Right cardiac atrium (tissue), 5 donors: ENCODE measurements at regions not wholly inside any gene's neighbourhood (a gene's known extent, or its start where the extent isn't known, plus 50 kb on each side); places are given as distances from the start of the nearest gene placed in this dataset.
A peak's percentile ranks its signal among the peaks of the same experiment; 100 is the strongest.

Experiments used
- ATAC-seq, 2 donors: fragments of 200-7000 bp; cut with Tn5 transposase; one replicate each; pipeline versions ENCODE4 v1.8.0 to v1.9.1; 2020; ENCODE audit warnings: moderate library complexity in 2 of 2, mild to moderate bottlenecking in 1 of 2
- DNase-seq, 3 donors: peaks; one replicate each; pipeline ENCODE4 v3.0.0-alpha.2; 2020
- H3K27ac ChIP-seq: one replicate; pipeline ENCODE4 v1.5.1; 2013; ENCODE audit warnings: mild to moderate bottlenecking, low read length, control low read depth, moderate library complexity
- H3K27me3 ChIP-seq: one replicate; pipeline ENCODE4 v1.6.1; 2013; ENCODE audit not compliant: control insufficient read depth, insufficient read depth
- H3K4me1 ChIP-seq: one replicate; pipeline ENCODE4 v1.6.1; 2013; ENCODE audit warnings: low read length; ENCODE audit not compliant: control insufficient read depth, insufficient read depth
- H3K4me3 ChIP-seq: one replicate; pipeline ENCODE4 v1.5.1; 2013; ENCODE audit warnings: low read length, control low read depth
- H3K9me3 ChIP-seq: one replicate; pipeline ENCODE4 v1.6.1; 2013; ENCODE audit warnings: low read length; ENCODE audit not compliant: control insufficient read depth
- WGBS: extraction: QIAGEN DNeasy Blood & Tissue Kit; methylation state at CpG from one replicate; pipeline ENCODE4 v1.1.7; 2013; 5-methylcytosine and 5-hydroxymethylcytosine counted together
- intact Hi-C, 4 donors: fragments of 100-400 bp; cut with DNase I; formaldehyde crosslinking; loops; one replicate each; pipeline versions ENCODE4 v1.11.0 to v1.14.0; 2022 to 2023
- donor health status: healthy with polysubstance abuse.
- donor health status: DM: no; HTN: yes; CAD: no.
- donor health status: DM: no; HTN: no; CAD: no.
- donor health status: DM: no; HTN: yes; CAD: no; lungs with severe emphysema.
- donor health status: DM: yes; HTN: yes; CAD: no.

DNA sequence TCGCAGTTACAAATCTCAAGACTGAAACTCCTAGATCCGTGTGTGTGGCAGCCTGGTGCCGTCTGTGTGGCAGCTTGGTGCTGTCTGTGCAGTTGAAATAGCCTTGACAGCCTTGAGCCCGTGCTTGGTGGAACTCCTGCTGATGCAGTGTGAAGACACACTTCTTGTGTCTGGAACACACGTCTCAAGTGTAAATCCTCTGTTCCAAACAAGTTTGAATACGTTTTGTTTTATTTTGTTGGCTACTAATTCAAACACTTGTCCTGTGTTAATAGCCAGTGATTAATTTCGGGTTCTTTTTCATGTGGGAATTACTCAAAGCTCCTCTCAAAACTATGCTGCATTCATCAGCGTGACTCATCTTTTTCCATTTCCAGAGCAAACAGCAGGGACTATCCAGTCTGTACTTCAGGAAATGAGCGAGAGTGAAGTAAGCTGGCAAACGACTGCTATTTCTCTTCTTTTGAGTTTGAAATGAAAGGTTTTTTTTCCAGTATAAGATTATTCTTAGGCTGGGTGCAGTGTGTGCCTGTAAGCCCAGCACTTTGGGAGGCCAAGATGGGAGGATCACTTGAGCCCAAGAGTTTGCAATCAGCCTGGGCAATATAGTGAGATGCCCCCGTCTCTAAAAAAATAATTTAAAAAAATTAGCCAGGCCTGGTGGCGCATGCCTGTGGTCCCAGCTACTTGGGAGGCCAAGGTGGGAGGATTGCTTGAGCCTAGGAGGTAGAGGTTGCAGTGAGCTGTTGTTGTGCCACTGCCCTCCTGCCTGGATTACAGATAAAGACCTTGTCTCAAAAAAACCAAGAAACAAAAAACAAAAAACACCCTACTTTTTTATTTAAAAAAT is 152.9 kb downstream of the SPP2 start:
- Histone ChIP-seq H3K4me1 (no peaks in the 10 kb centered on the region), H3K9me3 (no peaks in the 10 kb centered on the region), H3K4me3 (no peak overlapping the region), H3K27me3 (no peaks in the 10 kb centered on the region), H3K27ac (no peak overlapping the region)
- intact Hi-C loops = no loop called here
- peak; percentile 61 to 95 for ATAC-seq
- 52% methylated on average over 12 of the region's 12 CpGs for WGBS
- no peak for DNase-seq

DNA sequence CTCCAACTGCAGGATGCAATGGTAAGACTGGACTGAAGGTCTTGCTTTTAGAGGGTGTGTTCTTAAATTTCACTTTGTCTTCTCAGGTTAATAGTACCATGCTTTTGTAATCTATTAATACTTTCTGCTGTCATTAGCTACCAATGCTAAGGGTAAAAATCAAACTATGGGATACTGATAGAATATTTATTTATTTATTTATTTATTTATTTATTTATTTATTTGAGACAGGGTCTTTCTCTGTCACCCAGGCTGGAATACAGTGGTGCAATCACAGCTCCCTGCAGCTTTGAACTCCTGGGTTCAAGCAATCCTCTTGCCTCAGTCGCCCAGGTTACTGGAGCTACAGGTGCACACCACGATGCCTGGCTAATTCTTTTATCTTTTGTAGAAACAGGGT is 152.1 kb downstream of the SPP2 start:
- H3K4me3 ChIP-seq = no peak overlapping the region
- no peak overlapping the region for H3K27ac ChIP-seq
- no peak for DNase-seq
- H3K27me3 ChIP-seq = no peaks in the 10 kb centered on the region
- H3K4me1 ChIP-seq = no peaks in the 10 kb centered on the region
- no peaks in the 10 kb centered on the region for H3K9me3 ChIP-seq
- ATAC-seq = no peak
- intact Hi-C loops = no loop called here
- 95% methylated on average over 2 of the region's 2 CpGs for WGBS

DNA sequence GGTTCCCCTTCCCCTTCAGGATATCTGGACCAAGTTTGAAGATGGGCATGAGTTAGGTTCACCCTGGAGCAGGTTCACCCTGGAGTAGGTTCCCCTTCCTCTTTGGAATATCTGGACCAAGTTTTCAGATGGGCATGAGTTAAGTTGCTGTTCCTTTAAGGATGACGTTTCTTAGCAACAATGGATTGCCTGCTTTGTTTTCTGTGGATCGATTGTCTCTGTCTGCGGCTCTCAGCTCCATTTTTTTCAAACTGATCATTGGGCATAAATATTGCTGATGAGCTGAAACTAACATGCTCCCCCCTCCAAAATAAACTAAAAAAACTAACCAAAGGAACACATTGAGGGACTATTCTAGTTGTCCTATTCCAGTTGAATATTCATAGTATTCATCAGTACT is 149.5 kb downstream of the SPP2 start:
- no peaks in the 10 kb centered on the region for H3K4me1 ChIP-seq
- H3K27me3 ChIP-seq = no peaks in the 10 kb centered on the region
- WGBS = 43% methylated on average over 3 of the region's 3 CpGs
- H3K27ac ChIP-seq = no peak overlapping the region
- DNase-seq (no peak), ATAC-seq (no peak)
- no peak overlapping the region for H3K4me3 ChIP-seq
- intact Hi-C loops = no loop called here
- no peaks in the 10 kb centered on the region for H3K9me3 ChIP-seq

DNA sequence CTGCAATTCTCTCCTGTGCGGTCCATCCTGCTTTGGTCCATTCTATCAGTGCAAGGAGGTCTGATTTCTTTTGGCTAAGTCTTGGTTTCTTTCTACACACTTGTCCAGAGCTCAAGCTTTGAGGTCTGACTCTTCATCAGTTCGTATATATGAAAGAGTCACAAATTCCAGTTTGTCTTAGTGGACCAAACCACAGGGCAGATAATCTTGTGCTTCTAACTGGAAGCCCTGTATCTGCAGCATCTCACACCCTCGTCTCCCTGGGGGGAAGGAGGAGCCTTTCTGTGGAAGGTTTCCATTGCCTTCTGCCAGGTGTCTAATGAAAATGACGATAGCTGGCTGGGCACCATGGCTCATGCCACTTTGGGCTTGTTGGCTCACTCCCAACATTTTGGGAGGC is 148.5 kb downstream of the SPP2 start:
- intact Hi-C loops = no loop called here
- no peak for DNase-seq
- Histone ChIP-seq H3K4me3 (no peak overlapping the region), H3K27ac (no peak overlapping the region), H3K27me3 (no peaks in the 10 kb centered on the region), H3K4me1 (no peaks in the 10 kb centered on the region), H3K9me3 (no peaks in the 10 kb centered on the region)
- no peak for ATAC-seq
- WGBS = 70% methylated on average over 4 of the region's 4 CpGs

DNA sequence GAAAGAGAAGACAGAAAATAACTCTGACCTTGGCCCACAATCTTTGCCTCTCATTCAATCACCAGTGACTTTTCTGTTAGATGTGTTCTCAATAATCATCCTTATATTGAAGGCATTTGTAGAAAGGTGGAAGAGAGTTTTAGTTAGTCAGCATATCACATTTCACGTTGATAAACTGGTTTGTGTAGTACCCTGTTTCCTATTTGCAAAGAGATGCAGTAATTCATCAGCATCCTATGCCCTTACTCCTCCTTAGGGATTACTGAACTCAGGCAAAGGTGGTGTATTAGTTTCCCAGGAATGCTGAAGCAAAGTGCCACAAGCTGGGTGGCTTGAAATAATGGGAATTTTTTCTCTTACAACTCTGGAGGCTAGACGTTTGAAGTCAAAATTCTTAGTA is 145.0 kb downstream of the SPP2 start:
- no peaks in the 10 kb centered on the region for H3K4me1 ChIP-seq
- no peaks in the 10 kb centered on the region for H3K9me3 ChIP-seq
- H3K4me3 ChIP-seq = no peak overlapping the region
- ATAC-seq = no peak
- DNase-seq = no peak
- 74% methylated on average over 2 of the region's 2 CpGs for WGBS
- no peak overlapping the region for H3K27ac ChIP-seq
- H3K27me3 ChIP-seq = no peaks in the 10 kb centered on the region
- intact Hi-C loops = no loop called here

DNA sequence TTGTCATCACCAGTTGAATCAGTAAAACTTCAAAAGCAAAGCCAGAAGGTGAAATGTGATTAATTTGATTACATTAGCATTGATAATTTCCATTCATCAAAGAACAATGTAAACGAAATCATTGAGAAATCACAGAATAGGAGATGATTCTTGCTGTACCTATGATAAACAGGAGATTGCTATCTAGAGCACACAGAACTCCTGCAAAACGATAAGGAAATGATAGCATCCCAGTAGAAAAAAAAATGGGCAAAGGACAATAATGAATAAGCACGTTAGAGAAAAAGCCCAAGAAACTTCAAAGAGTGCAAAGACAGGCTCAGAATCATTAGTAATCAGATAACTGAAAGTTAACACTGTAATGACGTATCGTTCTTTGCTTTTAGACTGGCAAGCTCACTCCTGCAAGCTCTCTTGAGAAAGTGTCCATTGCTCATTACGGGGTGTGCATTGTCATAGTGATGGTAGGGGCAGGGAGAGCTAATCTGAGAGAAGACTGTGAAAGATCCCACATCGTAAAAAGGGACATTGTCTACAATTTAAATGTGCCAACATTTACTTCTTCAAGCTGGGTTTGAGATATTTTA is 143.6 kb downstream of the SPP2 start:
- H3K27me3 ChIP-seq = no peaks in the 10 kb centered on the region
- no peak overlapping the region for H3K27ac ChIP-seq
- H3K9me3 ChIP-seq = no peaks in the 10 kb centered on the region
- ATAC-seq = no peak
- no peak overlapping the region for H3K4me3 ChIP-seq
- no peaks in the 10 kb centered on the region for H3K4me1 ChIP-seq
- no peak for DNase-seq
- intact Hi-C loops = no loop called here
- WGBS = 63% methylated on average over 7 of the region's 7 CpGs

DNA sequence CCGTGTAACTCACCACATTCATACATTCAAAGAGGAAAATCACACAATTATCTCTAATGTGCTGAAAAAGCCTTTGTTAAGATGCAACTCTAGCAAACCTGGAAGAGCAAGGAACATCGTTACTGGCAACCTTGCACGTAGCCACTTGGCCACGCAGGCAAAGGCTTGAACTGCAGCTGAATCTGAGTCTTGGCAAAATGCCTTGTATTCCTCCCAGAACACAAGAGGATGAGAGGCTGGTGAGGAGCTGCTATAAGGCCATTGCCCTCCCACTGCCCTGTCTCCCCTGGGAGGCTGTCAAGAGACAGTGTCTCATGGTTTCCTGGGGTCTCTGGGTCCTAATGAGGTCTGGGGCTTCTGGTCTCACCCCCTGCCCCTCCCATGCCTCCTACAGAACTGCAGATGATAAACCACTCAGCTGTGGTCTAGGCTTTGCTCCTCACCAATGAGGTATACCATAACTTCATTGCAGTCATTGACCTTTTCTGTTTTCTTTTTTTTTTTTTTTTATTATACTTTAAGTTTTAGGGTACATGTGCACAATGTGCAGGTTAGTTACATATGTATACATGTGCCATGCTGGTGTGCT is 141.4 kb downstream of the SPP2 start:
- intact Hi-C loops = no loop called here
- 36% methylated on average over 4 of the region's 4 CpGs for WGBS
- Histone ChIP-seq H3K27me3 (no peaks in the 10 kb centered on the region), H3K4me3 (no peak overlapping the region), H3K27ac (no peak overlapping the region), H3K4me1 (no peaks in the 10 kb centered on the region), H3K9me3 (no peaks in the 10 kb centered on the region)
- ATAC-seq (no peak), DNase-seq (no peak)

DNA sequence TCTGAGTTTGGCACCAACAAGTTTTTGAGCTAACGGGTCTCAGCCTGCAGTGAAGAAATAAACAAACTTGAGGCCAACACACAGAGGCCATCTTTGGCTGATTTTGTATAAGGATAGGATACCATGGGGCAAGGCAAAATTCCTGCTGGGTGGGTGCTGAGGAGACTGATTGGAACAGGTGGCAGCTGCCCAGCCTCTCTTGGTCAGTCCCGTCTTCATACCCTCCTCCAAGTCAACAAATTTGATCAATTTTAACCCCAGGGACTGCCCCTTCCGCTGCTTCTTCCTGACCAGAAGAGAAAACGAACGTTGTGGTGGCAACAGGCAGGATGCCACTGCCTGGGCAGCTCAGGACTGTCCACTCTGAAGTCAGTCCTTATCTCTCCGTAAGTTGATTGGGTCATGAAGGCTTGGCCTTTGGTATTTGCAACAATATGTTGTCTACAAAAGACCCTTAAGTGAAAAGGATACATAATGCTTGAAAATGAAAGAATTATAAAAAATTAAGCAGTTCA is 139.3 kb downstream of the SPP2 start:
- intact Hi-C loops = no loop called here
- Histone ChIP-seq H3K9me3 (no peaks in the 10 kb centered on the region), H3K27me3 (no peaks in the 10 kb centered on the region), H3K4me3 (no peak overlapping the region), H3K4me1 (no peaks in the 10 kb centered on the region), H3K27ac (no peak overlapping the region)
- no peak for DNase-seq
- 56% methylated on average over 6 of the region's 6 CpGs for WGBS
- ATAC-seq = no peak

DNA sequence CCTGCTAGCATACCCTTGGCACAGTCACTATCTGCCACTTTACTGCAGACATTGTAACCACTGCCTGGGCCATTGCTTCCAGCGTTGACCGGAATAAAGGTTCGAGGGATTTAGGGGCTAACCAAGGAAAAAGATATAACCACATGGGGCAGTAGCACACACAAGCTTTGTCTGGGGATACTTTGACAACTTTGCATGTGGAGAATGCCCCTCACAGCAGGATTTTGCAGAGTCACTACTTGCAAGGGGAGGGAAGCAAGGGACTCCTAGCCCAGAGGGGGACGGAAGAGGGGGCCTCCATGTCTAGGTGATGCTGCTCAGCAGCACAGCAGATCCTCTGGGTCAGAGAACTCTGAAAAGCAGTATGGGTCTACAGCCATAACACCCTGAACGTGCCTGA is 138.7 kb downstream of the SPP2 start:
- Histone ChIP-seq H3K27ac (no peak overlapping the region), H3K27me3 (no peaks in the 10 kb centered on the region), H3K4me3 (no peak overlapping the region), H3K4me1 (no peaks in the 10 kb centered on the region), H3K9me3 (no peaks in the 10 kb centered on the region)
- ATAC-seq (no peak), DNase-seq (no peak)
- 77% methylated on average over 5 of the region's 5 CpGs for WGBS
- intact Hi-C loops = no loop called here

DNA sequence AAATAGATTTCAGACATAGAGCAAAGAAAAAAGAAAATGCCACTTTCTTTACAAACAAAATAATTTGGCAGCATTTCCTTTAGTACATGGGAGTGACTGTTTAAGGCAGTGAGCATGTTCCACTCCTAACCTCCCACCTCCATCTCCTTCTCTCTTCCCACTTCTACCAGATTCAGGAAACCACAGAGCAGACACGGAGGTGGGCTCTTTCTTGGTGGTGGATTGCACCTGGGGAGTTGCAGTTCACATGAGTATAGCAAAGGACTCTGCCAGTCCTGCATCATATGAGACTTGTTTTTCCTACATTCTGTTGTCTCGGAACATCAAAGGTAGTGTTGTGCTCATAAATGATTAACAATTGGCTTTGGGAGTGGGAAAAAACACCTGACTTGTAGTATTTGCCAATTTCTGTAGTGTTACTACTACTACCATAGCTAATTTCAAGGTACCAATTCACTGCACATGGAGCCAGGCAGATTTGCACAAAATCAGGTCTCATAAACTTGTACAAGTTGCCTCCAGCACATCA is 137.2 kb downstream of the SPP2 start:
- 75% methylated on average over 2 of the region's 2 CpGs for WGBS
- no peak for DNase-seq
- Histone ChIP-seq H3K27me3 (no peaks in the 10 kb centered on the region), H3K27ac (no peak overlapping the region), H3K9me3 (no peaks in the 10 kb centered on the region), H3K4me3 (no peak overlapping the region), H3K4me1 (no peaks in the 10 kb centered on the region)
- no peak for ATAC-seq
- intact Hi-C loops = no loop called here

DNA sequence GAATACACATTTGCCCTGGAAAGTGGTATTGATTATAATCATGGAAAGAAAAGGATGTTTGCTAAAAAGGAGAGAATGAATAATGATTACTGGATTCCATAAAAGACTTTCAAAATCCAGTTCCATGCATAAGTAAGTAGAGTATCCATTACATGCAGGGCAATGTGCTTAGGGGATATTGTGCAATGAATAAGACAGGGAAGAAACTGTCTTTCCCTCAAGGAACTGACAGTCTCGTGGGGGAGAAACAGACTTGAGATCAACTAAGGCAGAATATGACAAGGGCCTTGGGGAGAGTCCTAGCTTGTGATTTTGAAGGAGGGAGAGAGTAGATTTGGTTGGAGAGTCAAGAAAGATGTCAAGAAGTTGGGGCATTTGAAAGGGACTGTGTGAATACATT is 130.6 kb downstream of the SPP2 start:
- H3K4me3 ChIP-seq = no peak overlapping the region
- no peaks in the 10 kb centered on the region for H3K27me3 ChIP-seq
- 53% methylated on average over 1 of the region's 1 CpG for WGBS
- H3K27ac ChIP-seq = no peak overlapping the region
- no peaks in the 10 kb centered on the region for H3K9me3 ChIP-seq
- H3K4me1 ChIP-seq = no peaks in the 10 kb centered on the region
- no peak for DNase-seq
- intact Hi-C loops = no loop called here
- no peak for ATAC-seq
